PC-3 (cell line): ENCODE measurements at regions not wholly inside any gene's neighbourhood (a gene's known extent, or its start where the extent isn't known, plus 50 kb on each side); places are given as distances from the start of the nearest gene placed in this dataset.

Source experiments
- ATAC-seq: fragments of 200-7000 bp; cut with Tn5 transposase; 2 replicates; pipeline ENCODE4 v1.9.1; 2020; ENCODE audit warnings: mild to moderate bottlenecking, moderate library complexity
- BruUV-seq: library from RNA; stranded (reverse); fragments of 400-500 nt; replicated peaks from 2 replicates; lab custom pipeline; 2021; lab: Mats Ljungman, UMichigan
- CTCF ChIA-PET: fragments of 300-600 bp; sonication (Branson Sonifier 250); formaldehyde crosslinking; loops from one replicate; lab custom pipeline; 2022; ENCODE audit warnings: antibody characterized with exemption; lab: Charles Lee
- POLR2A ChIA-PET: fragments of 300-600 bp; sonication (Branson Sonifier 250); formaldehyde crosslinking; loops from one replicate; lab custom pipeline; 2022; ENCODE audit warnings: antibody characterized with exemption; ENCODE audit not compliant: unreplicated experiment; lab: Charles Lee
- DNase-seq: peaks from one replicate; pipeline ENCODE4 v3.0.0-alpha.2; 2015
- H2AFZ ChIP-seq: fragments of 300-600 bp; sonication (generic); 2 replicates; pipeline ENCODE4 v1.6.0; 2016; ENCODE audit warnings: antibody characterized with exemption, low read length
- H3F3A ChIP-seq: fragments of 300-600 bp; sonication (generic); one replicate; pipeline ENCODE4 v1.6.0; 2017; ENCODE audit warnings: antibody characterized with exemption, low read length, control low read depth, mild to moderate bottlenecking; ENCODE audit not compliant: unreplicated experiment
- H3K27ac ChIP-seq: fragments of 300-600 bp; sonication (generic); 2 replicates; pipeline ENCODE4 v1.5.1; 2016; ENCODE audit warnings: mild to moderate bottlenecking, low read length
- H3K27me3 ChIP-seq: fragments of 300-600 bp; sonication (generic); 2 replicates; pipeline ENCODE4 v1.6.1; 2016; ENCODE audit warnings: low read length, mixed read lengths
- H3K36me3 ChIP-seq: fragments of 300-600 bp; sonication (generic); 2 replicates; pipeline ENCODE4 v1.6.1; 2016; ENCODE audit warnings: low read depth, mixed run types, low read length, mixed read lengths
- H3K4me1 ChIP-seq: fragments of 300-600 bp; sonication (generic); 2 replicates; pipeline ENCODE4 v1.5.1; 2016; ENCODE audit warnings: low read length; ENCODE audit not compliant: insufficient read depth
- H3K4me2 ChIP-seq: fragments of 300-600 bp; sonication (generic); 2 replicates; pipeline ENCODE4 v1.6.0; 2016; ENCODE audit warnings: low read length
- H3K4me3 ChIP-seq: fragments of 300-600 bp; sonication (generic); 2 replicates; pipeline ENCODE4 v1.5.1; 2016; ENCODE audit warnings: mild to moderate bottlenecking, low read length, mixed read lengths
- H3K79me2 ChIP-seq: fragments of 300-600 bp; sonication (generic); 2 replicates; pipeline ENCODE4 v1.6.1; 2017; ENCODE audit warnings: low read length, mixed read lengths
- H3K9ac ChIP-seq: fragments of 300-600 bp; sonication (generic); 2 replicates; pipeline ENCODE4 v1.6.0; 2016; ENCODE audit warnings: mild to moderate bottlenecking, low read length
- H3K9me2 ChIP-seq: fragments of 300-600 bp; sonication (generic); replicated peaks from 2 replicates; pipeline ENCODE4 v1.6.1; 2016; ENCODE audit warnings: mixed run types, low read length, mixed read lengths
- H3K9me3 ChIP-seq: fragments of 300-600 bp; sonication (generic); 2 replicates; pipeline ENCODE4 v1.6.1; 2016; ENCODE audit warnings: low read length, mixed read lengths
- H4K20me1 ChIP-seq: fragments of 300-600 bp; sonication (generic); 2 replicates; pipeline ENCODE4 v1.6.1; 2016; ENCODE audit warnings: low read length, mixed read lengths
- CTCF ChIP-seq: fragments of 300-600 bp; sonication (generic); conservative IDR thresholded peaks from 2 replicates; pipeline ENCODE4 v1.5.1; 2017; ENCODE audit warnings: antibody characterized with exemption, low read depth, mild to moderate bottlenecking, low read length
- EZH2 ChIP-seq: fragments of 300-600 bp; sonication (generic); IDR thresholded peaks from one replicate; pipeline ENCODE4 v1.6.1; 2017; ENCODE audit warnings: antibody characterized with exemption, mild to moderate bottlenecking, low read length; ENCODE audit not compliant: unreplicated experiment
- EZH2phosphoT487 ChIP-seq: fragments of 300-600 bp; sonication (generic); IDR thresholded peaks from 2 replicates; pipeline ENCODE4 v1.6.1; 2018; ENCODE audit warnings: mild to moderate bottlenecking, antibody characterized with exemption, low read length, borderline replicate concordance
- intact Hi-C: fragments of 100-400 bp; cut with micrococcal nuclease; formaldehyde crosslinking; loops from 2 replicates; pipeline ENCODE4 v1.9.0; 2023

- CTCF ChIA-PET, result no interaction called here
- intact Hi-C loops, result no loop called here
- H3K4me1 ChIP-seq, result no peaks in the 10 kb centered on the region
- H2AFZ ChIP-seq, result no peak overlapping the region
- no peaks in the 10 kb centered on the region for H3F3A ChIP-seq
- POLR2A ChIA-PET, result no interaction called here
- no peak for ATAC-seq
- no peaks in the 10 kb centered on the region for H3K79me2 ChIP-seq
- H3K9me3 ChIP-seq, result no peaks in the 10 kb centered on the region
- H3K4me2 ChIP-seq, result no peak overlapping the region
- H3K27ac ChIP-seq, result no peak overlapping the region
- no TSS peak for BruUV-seq
- no peaks in the 10 kb centered on the region for H3K36me3 ChIP-seq
- TF ChIP-seq EZH2phosphoT487 (no peak), EZH2 (no peak), CTCF (no peak)
- H4K20me1 ChIP-seq, result no peaks in the 10 kb centered on the region
- no peak for DNase-seq
- no peak overlapping the region for H3K9ac ChIP-seq
- H3K27me3 ChIP-seq, result peaks cover 20% of the 10 kb centered on the region; the same call in 1 of the 2 replicates
- no peak overlapping the region for H3K4me3 ChIP-seq
- no peaks in the 10 kb centered on the region for H3K9me2 ChIP-seq
Observed at GRCh38 chr6:50213146-50213545, 163.4 kb upstream of the DEFB112 start.

GRCh38 chr6:50214937-50215336, 165.2 kb upstream of the DEFB112 start:
- Histone ChIP-seq H4K20me1 (no peaks in the 10 kb centered on the region), H3K9me2 (no peaks in the 10 kb centered on the region), H3K4me3 (no peak overlapping the region), H3K9ac (no peak overlapping the region), H3K27me3 (peaks cover 22% of the 10 kb centered on the region; the same call in 1 of the 2 replicates), H2AFZ (no peak overlapping the region), H3F3A (no peaks in the 10 kb centered on the region), H3K79me2 (no peaks in the 10 kb centered on the region), H3K36me3 (no peaks in the 10 kb centered on the region), H3K27ac (no peak overlapping the region), H3K4me1 (no peaks in the 10 kb centered on the region), H3K4me2 (no peak overlapping the region), H3K9me3 (no peaks in the 10 kb centered on the region)
- TF ChIP-seq EZH2phosphoT487 (no peak), EZH2 (no peak), CTCF (no peak)
- ChIA-PET CTCF (no interaction called here), POLR2A (no interaction called here)
- ATAC-seq (no peak), DNase-seq (no peak)
- BruUV-seq, result no TSS peak
- intact Hi-C loops, result no loop called here

GRCh38 chr6:50217841-50218240, 168.1 kb upstream of the DEFB112 start:
- intact Hi-C loops, result no loop called here
- Histone ChIP-seq H3K9ac (no peak overlapping the region), H3K36me3 (no peaks in the 10 kb centered on the region), H3F3A (no peaks in the 10 kb centered on the region), H3K9me3 (no peaks in the 10 kb centered on the region), H3K79me2 (no peaks in the 10 kb centered on the region), H3K4me3 (no peak overlapping the region), H3K4me2 (no peak overlapping the region), H3K27me3 (peaks cover 40% of the 10 kb centered on the region; the same call in 1 of the 2 replicates), H3K27ac (no peak overlapping the region), H4K20me1 (no peaks in the 10 kb centered on the region), H3K9me2 (no peaks in the 10 kb centered on the region), H2AFZ (no peak overlapping the region), H3K4me1 (no peaks in the 10 kb centered on the region)
- ChIA-PET POLR2A (no interaction called here), CTCF (no interaction called here)
- no peak for ATAC-seq
- TF ChIP-seq CTCF, result no peak
- no peak for TF ChIP-seq EZH2
- TF ChIP-seq EZH2phosphoT487, result no peak
- BruUV-seq, result no TSS peak
- no peak for DNase-seq
